ENCODE measurements at regions not wholly inside any gene's neighbourhood (a gene's known extent, or its start where the extent isn't known, plus 50 kb on each side); places are given as distances from the start of the nearest gene placed in this dataset.
A peak's percentile ranks its signal among the peaks of the same experiment; 100 is the strongest.
"Not testable (repeated sequence)": the region's sequence is repeated elsewhere in the genome, so short reads cannot be mapped to it uniquely, and the experiment has no call there.

- DNase-seq = no peak
Observed at GRCh38 chr5:89055015-89055694, 172.2 kb upstream of the MEF2C start.

DNA sequence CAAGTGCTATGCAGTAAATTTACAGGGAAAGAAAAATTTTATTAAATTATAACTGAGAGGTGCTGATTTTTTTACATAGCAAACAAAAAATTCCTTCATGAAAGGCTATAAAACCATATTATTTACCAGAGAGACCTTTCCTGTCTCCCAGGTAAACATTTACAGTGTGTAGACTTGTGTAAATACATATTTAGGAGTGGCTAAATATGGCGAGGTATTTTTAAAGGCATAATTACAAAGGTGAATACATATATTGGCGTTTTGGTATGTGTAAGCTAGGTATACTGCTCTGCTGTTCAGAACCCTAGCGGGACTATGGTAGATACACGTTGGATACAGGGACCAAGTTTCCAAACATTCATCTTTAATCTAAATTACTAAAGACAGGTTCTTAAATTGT lies 170.6 kb upstream of the MEF2C start:
- no peak for DNase-seq

- DNase-seq = not testable (repeated sequence)
Observed at GRCh38 chr5:89050062-89050461, 167.1 kb upstream of the MEF2C start.

DNA sequence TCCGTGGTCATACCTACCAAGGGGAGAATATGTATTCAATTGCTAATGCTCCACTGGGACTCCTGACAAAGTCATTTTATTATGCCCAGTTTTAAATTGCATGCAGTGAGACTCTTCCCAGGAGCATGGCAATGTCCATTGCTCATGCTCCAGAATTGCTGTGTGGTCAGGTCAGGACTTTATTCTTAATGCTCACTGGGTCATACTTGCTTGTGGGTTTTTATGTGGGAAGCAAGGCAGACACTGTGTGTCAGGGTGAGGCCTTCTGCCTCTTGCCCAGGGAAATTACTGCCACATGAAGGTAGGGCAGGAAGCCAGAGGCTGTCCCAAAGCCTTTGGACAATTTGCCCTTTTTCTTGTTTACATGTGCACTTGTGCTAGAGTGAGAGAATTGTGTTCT lies 164.6 kb upstream of the MEF2C start:
- peak in 1 of 58 donors; percentile 1 for DNase-seq

- DNase-seq = no peak
Observed at GRCh38 chr5:89045216-89045615, 162.2 kb upstream of the MEF2C start.

GRCh38 chr5:89044674-89045200 lies 161.8 kb upstream of the MEF2C start:
- DNase-seq = no peak

- no peak for DNase-seq
Observed at GRCh38 chr5:89043676-89044075, 160.7 kb upstream of the MEF2C start.

GRCh38 chr5:89042746-89043145 lies 159.8 kb upstream of the MEF2C start:
- no peak for DNase-seq

DNA sequence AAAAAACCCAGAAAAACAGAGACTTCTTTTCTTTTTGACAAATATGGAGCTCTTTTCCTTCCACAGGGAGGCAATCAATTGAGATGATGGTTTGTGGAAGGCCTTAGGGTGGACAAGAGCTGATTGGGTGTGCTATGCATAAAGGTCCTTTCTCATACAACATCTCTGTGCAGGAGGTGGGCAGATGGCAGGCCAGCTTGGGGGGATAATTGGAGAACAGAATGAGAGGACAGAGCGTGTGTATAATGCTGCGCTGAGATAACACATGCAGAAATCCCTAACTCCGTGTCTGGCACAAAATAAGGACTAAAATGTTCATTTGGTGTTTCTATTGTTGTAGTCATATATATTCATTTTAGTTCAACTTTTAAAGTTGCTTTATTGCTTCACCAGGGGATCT lies 159.0 kb upstream of the MEF2C start:
- DNase-seq = no peak

DNA sequence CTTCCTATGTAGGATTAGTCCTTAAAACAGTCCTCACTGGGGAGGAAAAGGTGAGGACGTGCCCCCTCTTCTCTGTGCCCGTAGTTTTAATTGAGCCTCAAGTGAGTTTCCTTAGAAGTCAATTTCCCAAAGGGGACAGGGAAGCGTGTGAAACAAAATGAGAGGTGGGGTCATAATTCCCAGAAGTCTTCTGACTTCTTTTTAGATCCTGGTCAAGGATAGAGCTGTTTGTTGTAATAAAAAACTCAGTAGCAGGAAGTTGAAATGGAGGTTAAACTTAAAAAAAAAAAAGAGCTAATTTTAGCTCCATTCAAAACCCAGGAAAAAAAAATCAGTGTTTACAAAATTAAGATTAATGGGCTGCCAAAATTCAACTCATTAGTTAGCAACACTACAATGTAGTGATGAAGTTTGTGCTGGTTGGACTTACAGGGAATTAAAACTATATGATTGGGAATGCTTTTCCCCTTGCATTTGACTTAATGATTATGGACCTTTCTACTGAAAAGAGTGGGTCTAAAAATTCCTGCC lies 158.3 kb upstream of the MEF2C start:
- no peak for DNase-seq

GRCh38 chr5:89036704-89037489 lies 153.9 kb upstream of the MEF2C start:
- DNase-seq = no peak

DNA sequence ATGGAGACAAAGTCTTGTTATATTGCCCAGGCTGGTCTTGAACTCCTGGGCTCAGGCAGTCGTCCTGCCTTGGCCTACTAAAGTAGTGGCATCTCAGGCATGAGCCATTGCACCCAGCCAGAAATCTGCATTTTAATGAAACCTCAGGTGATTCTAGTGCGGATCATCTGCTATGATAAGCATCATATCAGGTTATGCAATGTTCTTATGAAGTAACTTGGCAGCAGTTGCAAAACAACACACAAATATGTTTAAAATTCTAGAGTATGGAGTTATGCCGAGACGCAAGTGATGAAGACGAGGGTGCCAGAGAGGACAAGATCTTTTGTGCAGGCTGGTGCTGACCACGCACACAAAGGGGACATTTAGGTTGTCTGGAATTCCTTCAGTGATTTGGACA lies 153.2 kb upstream of the MEF2C start:
- DNase-seq = no peak

DNA sequence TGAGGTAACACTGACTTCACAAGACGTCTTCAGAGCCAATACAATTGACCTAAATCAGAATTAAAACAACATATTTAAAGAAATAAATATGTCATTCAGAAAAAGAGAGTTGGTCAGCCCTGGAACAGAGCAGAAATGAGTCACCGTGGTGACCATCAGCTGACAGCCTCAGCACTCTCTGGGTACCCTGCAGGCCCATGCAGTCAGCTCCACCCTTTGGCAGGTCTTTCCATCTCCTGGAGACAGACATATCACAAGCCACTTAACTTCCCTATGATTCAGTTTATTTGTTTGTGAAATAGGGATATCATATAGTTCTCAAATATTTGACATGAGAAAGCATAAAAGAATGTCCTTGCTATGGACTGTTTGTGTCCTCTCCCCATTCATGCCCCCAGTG lies 151.6 kb upstream of the MEF2C start:
- no peak for DNase-seq

DNA sequence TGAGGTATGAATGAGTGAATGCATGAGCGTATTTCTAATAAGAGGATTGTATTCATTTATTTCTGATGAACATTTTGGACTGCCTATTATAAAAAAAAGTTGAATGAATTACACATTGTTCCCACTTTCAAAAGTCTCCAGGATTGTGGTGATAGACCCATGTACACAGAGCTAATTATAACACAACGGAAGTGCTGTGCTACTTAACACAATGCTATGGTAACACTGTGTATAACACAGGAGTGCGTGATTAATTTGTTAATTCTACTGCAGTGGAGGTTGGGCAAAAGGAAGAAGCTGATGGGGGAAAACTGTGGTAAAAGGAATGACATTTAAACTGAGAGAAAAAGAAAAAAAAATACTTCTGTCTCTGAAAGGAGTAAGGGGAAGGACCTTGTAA lies 147.8 kb upstream of the MEF2C start:
- DNase-seq = no peak

DNA sequence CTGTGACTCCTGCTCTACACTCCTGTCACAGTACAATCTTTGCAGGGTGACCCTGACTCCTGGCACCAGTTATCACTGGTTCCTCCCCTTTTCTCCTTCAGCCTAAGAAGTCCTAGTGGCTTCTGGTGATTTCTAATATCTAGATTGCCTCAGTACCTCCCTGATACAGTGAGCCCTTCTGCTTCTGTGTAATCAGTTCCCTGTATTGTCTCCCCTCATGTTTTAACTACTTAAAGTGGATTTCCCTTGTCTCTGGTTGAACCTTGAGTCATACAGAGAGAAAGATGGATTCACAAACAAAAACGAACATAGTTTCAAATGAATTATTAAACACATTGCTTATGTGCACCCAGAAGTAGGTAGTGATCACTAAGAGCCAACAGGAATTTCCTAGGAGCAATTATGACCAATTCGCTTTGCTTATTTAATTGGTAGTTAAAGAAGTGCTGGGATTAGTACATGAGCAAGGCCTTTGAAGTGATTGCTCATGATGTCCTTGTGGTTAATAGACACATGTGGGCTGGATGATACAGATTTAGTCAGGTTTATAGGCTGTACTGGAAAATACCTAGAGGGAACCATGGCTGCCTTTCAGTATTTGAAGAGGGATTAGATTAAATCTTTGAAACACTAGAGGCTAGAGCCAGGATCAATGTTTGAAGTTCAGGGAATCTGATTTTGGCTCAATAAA lies 145.8 kb upstream of the MEF2C start:
- no peak for DNase-seq

DNA sequence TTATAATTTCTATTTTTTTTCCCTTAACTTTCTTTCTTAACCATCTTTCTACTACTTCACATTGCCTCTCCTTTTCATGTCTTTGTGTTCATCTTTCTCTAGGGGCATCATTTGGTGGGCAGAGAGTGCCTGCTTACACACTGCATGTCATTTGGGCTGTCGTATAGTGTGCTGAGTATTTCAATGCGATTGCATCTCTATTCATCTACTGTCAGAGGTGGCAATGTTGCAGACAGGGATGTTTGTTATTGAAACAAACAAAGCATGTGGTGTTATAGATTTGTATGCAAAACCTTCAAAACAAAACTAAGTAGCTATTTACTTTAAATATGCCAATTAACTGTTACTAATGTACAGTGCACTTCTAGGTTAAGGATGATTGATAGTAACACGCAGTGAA lies 141.1 kb upstream of the MEF2C start:
- no peak for DNase-seq

DNA sequence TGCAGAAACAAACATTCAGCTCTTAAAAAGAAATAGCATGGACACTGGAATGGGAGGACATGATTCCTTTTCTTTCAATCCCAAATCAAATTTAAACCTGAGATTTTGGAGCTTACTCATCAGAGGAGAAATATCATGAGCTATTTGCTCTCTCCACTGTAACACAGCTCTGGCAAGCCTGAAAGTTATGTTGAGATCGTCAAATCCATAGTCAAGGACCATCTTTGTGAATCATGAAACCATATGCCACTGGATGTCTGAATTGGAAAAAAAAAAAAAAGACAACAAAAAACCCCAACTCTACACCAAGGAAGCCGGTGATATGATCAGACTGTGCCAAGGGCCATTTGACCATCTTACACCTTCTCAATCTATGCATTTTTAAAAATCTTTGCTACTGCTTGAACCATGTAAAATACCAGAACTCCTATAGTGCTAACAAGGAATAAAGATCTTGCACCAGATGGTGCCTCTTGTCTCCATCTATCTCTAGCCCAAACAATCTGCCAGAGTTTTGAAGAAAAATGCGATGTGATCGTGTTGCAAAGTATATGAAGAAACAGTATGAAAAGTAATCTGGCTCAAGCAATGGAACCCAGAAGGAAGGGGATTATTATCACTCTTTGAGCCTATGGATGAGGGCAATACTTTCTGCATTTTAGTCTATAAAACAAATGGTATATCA lies 138.1 kb upstream of the MEF2C start:
- peak in 2 of 58 donors; percentile 2 to 8 for DNase-seq

DNA sequence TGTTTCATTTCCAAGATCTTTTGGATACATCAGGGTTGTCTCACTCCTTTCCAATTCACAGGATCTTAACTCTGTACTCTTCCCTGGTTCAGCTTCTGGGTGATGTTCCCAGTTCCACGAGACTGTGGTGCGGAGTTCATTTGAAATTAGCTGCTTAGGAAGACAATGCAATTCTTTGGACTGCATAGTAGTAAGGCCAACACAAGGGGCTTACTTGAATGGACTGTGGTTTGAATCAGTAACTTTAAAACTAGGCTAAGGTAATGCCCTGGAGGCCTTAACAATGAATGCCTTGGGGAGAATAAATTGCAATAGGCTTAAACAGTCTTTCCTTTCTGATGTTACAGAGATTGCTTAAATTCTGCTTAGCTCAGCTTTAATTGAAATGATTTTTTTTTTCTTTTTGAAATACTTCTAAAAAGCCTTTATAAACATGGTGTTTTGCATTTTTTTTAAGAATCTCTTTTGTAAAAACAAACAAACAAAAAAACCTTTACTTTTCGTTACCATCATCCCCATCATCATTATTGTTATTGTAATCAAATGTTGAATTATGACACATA lies 133.8 kb upstream of the MEF2C start:
- no peak for DNase-seq

GRCh38 chr5:89015409-89015808 lies 132.4 kb upstream of the MEF2C start:
- peak in 2 of 58 donors; percentile 2 to 4 for DNase-seq

DNA sequence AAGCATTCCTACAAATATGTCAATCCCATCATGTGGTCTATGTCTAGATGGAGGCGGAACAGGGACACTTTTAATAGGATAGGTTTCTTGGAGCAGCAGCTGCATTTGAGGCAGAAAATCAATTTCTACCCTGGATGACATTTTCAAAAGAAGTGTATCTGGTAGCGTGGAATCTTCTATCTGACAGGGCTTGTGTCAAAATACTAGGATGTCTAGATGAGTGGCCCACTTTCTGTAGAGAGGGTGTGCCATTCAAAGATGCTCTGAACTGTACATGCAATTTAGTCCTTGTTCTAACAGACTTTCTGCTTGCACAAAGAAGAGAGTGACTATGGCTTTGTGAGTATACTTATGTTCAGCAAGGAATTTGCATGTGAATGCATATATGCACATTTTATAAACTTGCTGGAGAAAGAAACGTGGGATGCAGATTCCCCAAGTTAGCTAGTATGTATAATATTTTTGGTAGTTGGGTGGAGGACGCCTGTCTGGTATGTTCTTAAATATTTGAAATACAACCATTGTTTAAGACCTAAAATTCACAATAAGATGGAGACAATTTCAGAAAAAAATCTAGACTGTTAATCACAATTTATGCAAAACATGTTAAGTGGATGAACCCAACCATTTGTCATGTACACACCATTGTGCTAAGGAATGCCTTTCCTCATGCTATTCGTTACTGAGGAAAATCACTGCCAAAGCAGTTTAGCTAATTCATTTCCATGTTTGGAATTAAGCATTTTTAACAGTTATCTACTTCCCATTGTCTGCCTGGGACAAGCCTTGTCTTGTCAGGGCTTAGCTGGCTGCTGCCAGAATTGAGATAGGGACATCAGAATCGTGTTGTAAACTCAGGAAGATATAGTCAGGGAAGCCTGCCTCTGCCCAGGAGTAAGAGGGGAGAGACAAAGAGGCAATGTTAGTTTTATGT lies 129.1 kb upstream of the MEF2C start:
- DNase-seq = no peak

Data from anterior cingulate cortex (tissue), 58 donors.